NT2/D1 (cell line): ENCODE measurements at regions not wholly inside any gene's neighbourhood (a gene's known extent, or its start where the extent isn't known, plus 50 kb on each side); places are given as distances from the start of the nearest gene placed in this dataset.

Experiments
- DNase-seq: peaks from one replicate; pipeline ENCODE4 v3.0.0-alpha.2; 2011; ENCODE audit warnings: low read depth, low spot score
- H3K27me3 ChIP-seq: 2 replicates; pipeline ENCODE4 v1.6.0; 2011; ENCODE audit warnings: mild to moderate bottlenecking; ENCODE audit not compliant: insufficient read length, insufficient read depth
- H3K36me3 ChIP-seq: 2 replicates; pipeline ENCODE4 v1.6.1; 2011; ENCODE audit warnings: mild to moderate bottlenecking, low read length, mixed read lengths; ENCODE audit not compliant: insufficient read depth, insufficient read length
- H3K4me1 ChIP-seq: 2 replicates; pipeline ENCODE4 v1.5.1; 2011; ENCODE audit not compliant: insufficient read depth, insufficient read length
- H3K4me3 ChIP-seq: 2 replicates; pipeline ENCODE4 v1.5.1; 2011; ENCODE audit warnings: low read depth; ENCODE audit not compliant: insufficient read length
- H3K9ac ChIP-seq: 2 replicates; pipeline ENCODE4 v1.6.0; 2011; ENCODE audit warnings: low read depth; ENCODE audit not compliant: insufficient read length
- H3K9me3 ChIP-seq: 2 replicates; pipeline ENCODE4 v1.5.1; 2011; ENCODE audit warnings: mild to moderate bottlenecking, low read length; ENCODE audit not compliant: insufficient read depth
- SUZ12 ChIP-seq: IDR thresholded peaks from 2 replicates; pipeline ENCODE4 v1.6.1; 2011; ENCODE audit not compliant: insufficient read length, insufficient read depth; ENCODE audit errors: extremely low read depth
- YY1 ChIP-seq: IDR thresholded peaks from 2 replicates; pipeline ENCODE4 v1.6.1; 2011; ENCODE audit not compliant: insufficient read length, insufficient read depth
- ZNF274 ChIP-seq: IDR thresholded peaks from 2 replicates; pipeline ENCODE4 v1.6.1; 2011; ENCODE audit warnings: mild to moderate bottlenecking, low read depth, low read length

DNA sequence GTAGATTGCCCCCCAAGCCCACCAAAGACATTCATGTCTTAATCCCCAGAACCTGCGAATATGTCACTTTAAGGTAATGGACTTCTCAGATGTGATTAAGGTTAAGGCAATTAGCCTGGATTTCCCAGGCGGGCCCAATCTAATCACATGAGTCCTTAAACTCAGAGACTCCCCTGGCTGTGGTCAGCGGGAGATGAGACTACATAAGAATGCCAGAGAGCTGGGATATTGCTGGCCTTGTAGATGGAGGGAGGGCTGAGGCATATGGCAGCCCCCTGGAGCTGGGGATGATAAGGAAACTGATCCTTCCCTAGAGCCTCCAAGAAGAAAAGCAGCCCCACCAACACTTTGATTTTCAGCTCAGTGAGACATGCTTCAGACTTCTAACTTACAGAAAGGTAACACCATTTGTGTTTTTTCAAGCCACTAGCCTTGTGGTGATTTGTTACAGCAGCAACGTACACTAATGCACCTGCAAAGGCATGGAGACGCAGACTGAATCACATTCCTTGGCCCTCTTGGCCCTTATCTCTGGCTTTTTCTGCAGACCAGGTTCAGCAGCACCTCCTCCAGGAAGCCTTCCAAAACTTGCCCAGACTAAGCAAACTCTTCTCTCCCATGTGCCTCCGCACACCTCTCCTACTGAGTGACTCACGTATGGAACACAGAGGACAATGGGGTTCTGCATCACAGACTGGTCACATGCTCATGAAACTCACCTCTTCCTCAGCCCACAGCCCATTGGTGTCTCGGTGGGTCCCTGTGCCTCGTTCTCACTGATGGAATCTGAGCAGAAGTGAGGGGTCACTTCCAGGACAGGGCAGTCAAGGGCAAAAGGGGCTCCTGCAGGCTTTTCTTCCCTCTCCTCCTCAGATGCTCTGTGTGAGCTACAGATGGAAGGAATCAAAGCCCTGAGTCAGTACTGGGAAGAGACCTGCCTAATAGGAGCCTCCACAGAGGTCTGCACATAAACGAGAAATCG lies 86.3 kb upstream of the HMGXB4 start:
- H3K4me1 ChIP-seq, result no peaks in the 10 kb centered on the region
- no peak overlapping the region for H3K9ac ChIP-seq
- H3K27me3 ChIP-seq, result no peaks in the 10 kb centered on the region
- H3K9me3 ChIP-seq, result no peaks in the 10 kb centered on the region
- DNase-seq, result no peak
- TF ChIP-seq SUZ12, result no peak
- no peak for TF ChIP-seq YY1
- no peak for TF ChIP-seq ZNF274
- no peak overlapping the region for H3K4me3 ChIP-seq
- no peaks in the 10 kb centered on the region for H3K36me3 ChIP-seq

DNA sequence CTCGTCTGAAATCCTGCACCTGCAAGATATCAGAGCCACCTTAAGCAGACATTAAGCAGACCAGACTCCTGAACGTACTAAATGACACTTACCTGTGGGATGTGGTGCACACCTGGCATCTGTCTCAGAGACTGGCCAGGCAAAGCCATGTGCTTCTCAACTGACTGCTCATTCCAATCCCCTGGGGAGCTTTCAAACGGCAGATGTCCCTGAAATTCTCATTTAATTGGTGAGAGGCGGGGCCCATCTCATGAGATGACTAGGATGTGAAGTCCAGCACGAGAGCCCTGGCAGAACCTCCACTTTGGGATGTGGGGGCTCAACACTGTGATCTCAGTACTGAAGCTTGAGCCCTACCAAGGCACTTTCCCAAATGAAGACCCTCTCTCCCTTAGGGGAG lies 84.9 kb upstream of the HMGXB4 start:
- H3K9ac ChIP-seq, result no peak overlapping the region
- TF ChIP-seq SUZ12, result no peak
- no peak for TF ChIP-seq YY1
- H3K27me3 ChIP-seq, result no peaks in the 10 kb centered on the region
- no peaks in the 10 kb centered on the region for H3K36me3 ChIP-seq
- no peaks in the 10 kb centered on the region for H3K4me1 ChIP-seq
- no peak overlapping the region for H3K4me3 ChIP-seq
- DNase-seq, result no peak
- H3K9me3 ChIP-seq, result no peaks in the 10 kb centered on the region

DNA sequence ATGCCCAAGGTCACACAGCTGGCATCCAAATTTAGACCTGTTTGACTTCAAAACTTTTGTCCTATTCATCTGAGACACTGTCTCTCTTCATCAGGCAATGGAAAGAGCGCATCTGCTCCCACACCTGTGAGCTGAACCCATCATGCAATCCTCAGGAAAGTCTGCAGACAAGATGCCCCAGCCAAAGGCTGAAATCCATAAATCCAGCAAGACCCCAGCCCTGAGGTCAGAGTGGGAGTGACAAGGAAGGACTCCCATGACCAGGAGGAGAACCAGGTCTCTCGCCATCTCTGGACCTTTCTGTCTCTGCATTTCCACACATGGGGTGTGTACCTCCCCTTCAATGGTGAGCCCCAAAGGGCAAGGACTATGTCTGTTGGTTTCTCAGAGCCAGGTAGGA lies 83.6 kb upstream of the HMGXB4 start:
- TF ChIP-seq ZNF274 (no peak), YY1 (no peak), SUZ12 (no peak)
- Histone ChIP-seq H3K9ac (no peak overlapping the region), H3K9me3 (no peaks in the 10 kb centered on the region), H3K27me3 (no peaks in the 10 kb centered on the region), H3K4me1 (no peaks in the 10 kb centered on the region), H3K36me3 (no peaks in the 10 kb centered on the region), H3K4me3 (no peak overlapping the region)
- DNase-seq, result no peak

DNA sequence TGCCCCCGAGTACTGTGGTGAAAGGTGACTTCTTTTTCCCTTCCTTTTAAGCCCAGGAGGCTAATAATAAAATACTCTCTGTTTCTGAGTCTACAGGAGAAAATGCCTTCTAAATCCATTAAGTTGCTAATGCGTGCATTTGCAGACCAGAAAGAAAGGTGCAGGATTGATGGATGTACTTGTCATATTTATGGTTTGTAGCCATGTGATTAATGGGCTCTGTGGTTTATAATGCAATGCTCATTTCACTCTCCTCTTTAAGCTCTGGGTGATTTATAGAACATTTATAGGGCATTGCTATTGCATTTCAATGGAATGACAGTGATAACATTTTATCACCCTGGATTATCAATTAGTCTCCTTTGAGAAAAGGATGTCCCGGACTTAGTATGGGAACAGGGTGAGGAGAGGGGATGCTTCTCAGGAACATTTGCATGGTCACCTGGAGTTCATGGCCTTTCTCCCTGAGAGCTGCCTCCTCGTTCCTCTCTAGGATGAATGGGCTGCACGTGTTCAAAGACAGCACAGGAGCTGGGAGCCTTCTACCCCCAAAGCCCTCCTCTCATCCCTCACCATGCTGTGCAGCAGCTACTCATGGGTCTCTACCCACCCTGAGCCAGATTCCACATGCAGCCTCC lies 82.8 kb upstream of the HMGXB4 start:
- H3K9ac ChIP-seq, result no peak overlapping the region
- no peaks in the 10 kb centered on the region for H3K27me3 ChIP-seq
- no peak overlapping the region for H3K4me3 ChIP-seq
- DNase-seq, result no peak
- TF ChIP-seq YY1 (no peak), ZNF274 (no peak), SUZ12 (no peak)
- no peaks in the 10 kb centered on the region for H3K9me3 ChIP-seq
- no peaks in the 10 kb centered on the region for H3K36me3 ChIP-seq
- no peaks in the 10 kb centered on the region for H3K4me1 ChIP-seq

DNA sequence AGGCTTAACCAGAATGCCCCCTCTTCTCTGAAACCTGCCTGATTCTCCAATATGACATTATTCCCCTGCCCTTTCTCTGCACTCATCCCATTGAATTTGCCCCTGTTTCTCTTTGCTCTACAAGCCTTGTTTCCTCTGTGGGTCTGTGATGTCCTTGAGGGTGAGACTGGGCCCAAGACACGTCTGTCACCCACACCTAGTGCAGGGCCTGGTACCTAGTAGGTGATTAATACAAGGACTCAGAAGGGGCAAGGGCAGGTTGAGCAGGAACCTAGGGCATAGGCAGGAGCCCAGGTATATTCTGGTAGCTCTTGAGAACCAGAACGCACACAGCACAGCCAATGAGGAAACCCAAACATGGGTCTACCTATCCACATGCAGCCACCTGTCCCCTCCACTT lies 81.9 kb upstream of the HMGXB4 start:
- H3K9ac ChIP-seq, result no peak overlapping the region
- TF ChIP-seq ZNF274, result no peak
- TF ChIP-seq YY1, result no peak
- TF ChIP-seq SUZ12, result no peak
- no peaks in the 10 kb centered on the region for H3K27me3 ChIP-seq
- no peaks in the 10 kb centered on the region for H3K9me3 ChIP-seq
- H3K36me3 ChIP-seq, result no peaks in the 10 kb centered on the region
- no peak for DNase-seq
- no peak overlapping the region for H3K4me3 ChIP-seq
- no peaks in the 10 kb centered on the region for H3K4me1 ChIP-seq

DNA sequence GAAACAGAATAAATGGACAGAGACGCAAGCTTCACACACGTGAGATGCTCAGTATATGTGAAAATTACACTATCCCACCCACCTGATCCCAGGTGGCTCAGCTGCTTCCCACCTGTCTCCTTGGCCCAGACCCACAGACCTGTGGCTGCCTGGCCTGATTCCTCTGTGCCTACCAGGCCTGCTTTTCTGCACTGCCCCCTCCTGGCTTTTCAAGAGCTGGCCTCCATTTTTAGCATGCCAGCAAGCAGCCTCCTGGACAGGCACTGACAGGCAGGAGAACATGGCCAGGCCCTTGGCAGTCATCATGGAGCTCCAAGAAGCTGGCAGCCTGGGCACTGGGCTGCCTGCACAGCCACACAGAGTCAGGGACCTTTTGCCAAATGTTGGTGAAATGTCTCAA lies 79.5 kb upstream of the HMGXB4 start:
- no peaks in the 10 kb centered on the region for H3K27me3 ChIP-seq
- no peak overlapping the region for H3K4me3 ChIP-seq
- no peaks in the 10 kb centered on the region for H3K9me3 ChIP-seq
- no peaks in the 10 kb centered on the region for H3K4me1 ChIP-seq
- DNase-seq, result no peak
- no peak overlapping the region for H3K9ac ChIP-seq
- TF ChIP-seq YY1 (no peak), ZNF274 (no peak), SUZ12 (no peak)
- no peaks in the 10 kb centered on the region for H3K36me3 ChIP-seq

DNA sequence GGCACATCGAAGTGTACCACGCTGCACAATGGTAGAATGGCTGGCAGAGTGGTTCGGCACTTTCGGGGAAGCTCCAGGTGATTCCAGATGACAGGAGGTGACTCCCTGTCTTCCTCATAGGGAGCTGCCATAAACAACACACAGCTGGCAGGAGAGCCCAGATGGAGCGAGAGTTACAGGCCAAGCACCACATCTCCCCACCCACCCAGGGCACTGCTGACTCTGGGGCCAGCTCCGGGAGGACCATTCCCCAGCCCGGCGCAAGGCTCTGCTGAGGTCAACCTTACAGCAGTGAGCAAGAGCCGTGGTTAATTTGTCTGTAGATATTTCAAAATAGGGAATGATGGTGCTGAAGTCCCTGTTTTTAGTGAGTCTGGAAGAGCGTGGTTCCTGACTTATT lies 78.8 kb upstream of the HMGXB4 start:
- DNase-seq, result no peak
- no peak overlapping the region for H3K9ac ChIP-seq
- no peaks in the 10 kb centered on the region for H3K9me3 ChIP-seq
- no peaks in the 10 kb centered on the region for H3K27me3 ChIP-seq
- TF ChIP-seq SUZ12, result no peak
- no peak for TF ChIP-seq ZNF274
- TF ChIP-seq YY1, result no peak
- H3K4me3 ChIP-seq, result no peak overlapping the region
- H3K36me3 ChIP-seq, result no peaks in the 10 kb centered on the region
- no peaks in the 10 kb centered on the region for H3K4me1 ChIP-seq
